ENCODE measurements at regions not wholly inside any gene's neighbourhood (a gene's known extent, or its start where the extent isn't known, plus 50 kb on each side); places are given as distances from the start of the nearest gene placed in this dataset.

DNA sequence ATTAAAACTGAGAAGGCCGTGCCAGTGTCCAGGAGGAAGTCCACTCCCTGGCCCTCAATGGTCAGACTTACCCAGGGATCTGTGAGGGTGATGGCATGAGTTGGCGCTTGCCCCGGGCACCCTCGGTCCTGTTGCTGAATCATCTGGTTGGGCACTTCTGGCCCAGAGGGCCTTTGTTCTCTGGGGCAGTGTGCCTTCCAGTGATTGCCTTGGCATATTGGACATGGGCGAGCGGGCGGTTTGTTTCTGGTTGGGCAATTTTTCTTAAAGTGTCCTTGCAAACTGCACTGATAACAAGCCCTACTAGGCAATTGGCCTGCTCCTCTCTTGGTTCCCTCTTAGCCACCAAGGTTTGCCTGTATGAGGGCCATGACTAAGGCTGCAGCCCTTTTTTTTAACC lies 69.5 kb upstream of the ZDHHC17 start (continued):
- no peak for TF ChIP-seq RNF2 (IDR thresholded peaks at IDR 0.05; ENCODE audit: borderline replicate concordance, low read depth, low read length, missing control alignments, poor library complexity, severe bottlenecking)

Measured in H1 (cell line).